ENCODE measurements at regions not wholly inside any gene's neighbourhood (a gene's known extent, or its start where the extent isn't known, plus 50 kb on each side); places are given as distances from the start of the nearest gene placed in this dataset.

GRCh38 chr11:15888556-15889345 lies 467.6 kb downstream of the SOX6 start:
- H3K4me3 Mint-ChIP-seq, result no peak overlapping the region
- intact Hi-C loops (cut with DNase I, micrococcal nuclease), result no loop called here
- H3K4me1 Mint-ChIP-seq, result no peaks in the 10 kb centered on the region
- POLR2A ChIA-PET, result no interaction called here
- H3K27me3 Mint-ChIP-seq, result no peaks in the 10 kb centered on the region
- CTCF ChIA-PET, result no interaction called here
- H3K9me3 Mint-ChIP-seq (ENCODE audit: low read depth), result no peaks in the 10 kb centered on the region
- no peak overlapping the region for H3K27ac Mint-ChIP-seq
- no peak for ATAC-seq
- no peaks in the 10 kb centered on the region for H3K36me3 Mint-ChIP-seq (ENCODE audit: low read depth)
- DNase-seq, result no peak

- Mint-ChIP-seq H3K9me3 (ENCODE audit: low read depth) (no peaks in the 10 kb centered on the region), H3K4me1 (no peaks in the 10 kb centered on the region), H3K27ac (no peak overlapping the region), H3K27me3 (no peaks in the 10 kb centered on the region), H3K36me3 (ENCODE audit: low read depth) (no peaks in the 10 kb centered on the region), H3K4me3 (no peak overlapping the region)
- intact Hi-C loops (cut with DNase I, micrococcal nuclease), result no loop called here
- no peak for ATAC-seq
- CTCF ChIA-PET, result no interaction called here
- POLR2A ChIA-PET, result no interaction called here
- no peak for DNase-seq
Measured at GRCh38 chr11:15889363-15890030, 466.8 kb downstream of the SOX6 start.

GRCh38 chr11:15890031-15890713 lies 466.2 kb downstream of the SOX6 start:
- Mint-ChIP-seq H3K9me3 (ENCODE audit: low read depth) (no peaks in the 10 kb centered on the region), H3K27me3 (no peaks in the 10 kb centered on the region), H3K4me3 (no peak overlapping the region), H3K27ac (no peak overlapping the region), H3K36me3 (ENCODE audit: low read depth) (no peaks in the 10 kb centered on the region), H3K4me1 (no peaks in the 10 kb centered on the region)
- ChIA-PET CTCF (no interaction called here), POLR2A (no interaction called here)
- intact Hi-C loops (cut with DNase I, micrococcal nuclease), result no loop called here
- no peak for DNase-seq
- ATAC-seq, result no peak

DNA sequence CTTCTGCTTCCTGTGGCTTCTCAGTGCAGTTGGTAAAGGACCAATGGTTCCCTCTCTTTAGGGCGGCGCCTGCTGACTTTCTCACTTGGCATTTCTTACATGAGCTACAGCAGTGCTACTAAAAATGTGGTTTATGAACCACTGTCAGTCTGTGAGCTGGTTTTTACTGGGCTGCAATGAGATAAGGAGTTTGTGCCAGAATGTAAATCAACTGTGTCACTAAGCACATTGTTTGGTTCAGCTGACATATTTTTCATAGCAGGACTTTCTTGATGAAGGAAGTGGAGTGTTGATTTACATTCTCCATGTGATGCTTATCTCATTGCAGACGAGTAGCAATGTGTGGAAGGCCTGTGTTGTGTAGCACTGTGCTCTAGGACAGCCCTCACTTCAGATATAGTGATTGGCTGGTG lies 463.3 kb downstream of the SOX6 start:
- DNase-seq, result no peak
- Mint-ChIP-seq H3K36me3 (ENCODE audit: low read depth) (no peaks in the 10 kb centered on the region), H3K27ac (no peak overlapping the region), H3K9me3 (ENCODE audit: low read depth) (no peaks in the 10 kb centered on the region), H3K4me1 (no peaks in the 10 kb centered on the region), H3K27me3 (no peaks in the 10 kb centered on the region), H3K4me3 (no peak overlapping the region)
- ChIA-PET POLR2A (no interaction called here), CTCF (interaction anchor here (0.5 kb wide), 1 partner anchor 16 kb away, joined by 3 read pairs; no protein-coding TSS in a partner anchor)
- no peak for ATAC-seq
- intact Hi-C loops (cut with DNase I, micrococcal nuclease), result no loop called here

DNA sequence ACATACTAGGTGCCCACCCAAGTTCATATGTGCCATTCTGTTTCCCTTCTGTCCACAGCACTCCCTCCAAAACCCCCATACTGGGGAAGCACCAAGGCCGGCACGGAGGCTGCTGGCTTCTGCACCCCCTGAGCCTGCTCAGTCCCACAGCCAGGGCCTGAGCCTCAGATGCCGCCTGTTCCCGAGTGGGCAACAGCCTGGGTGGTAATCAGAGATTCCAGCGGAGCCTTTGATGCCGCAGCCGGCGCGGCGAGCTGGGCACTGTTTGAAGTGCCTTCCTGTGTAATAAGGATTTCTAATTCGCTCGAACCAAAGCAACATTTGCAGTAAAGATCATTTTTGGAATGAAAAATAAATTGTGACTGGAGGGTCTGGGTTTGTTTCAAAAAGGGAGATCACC lies 460.3 kb downstream of the SOX6 start:
- no peaks in the 10 kb centered on the region for H3K36me3 Mint-ChIP-seq (ENCODE audit: low read depth)
- H3K9me3 Mint-ChIP-seq (ENCODE audit: low read depth), result no peaks in the 10 kb centered on the region
- H3K4me3 Mint-ChIP-seq, result no peak overlapping the region
- POLR2A ChIA-PET, result no interaction called here
- CTCF ChIA-PET, result no interaction called here
- no peak for ATAC-seq
- H3K4me1 Mint-ChIP-seq, result no peaks in the 10 kb centered on the region
- H3K27ac Mint-ChIP-seq, result no peak overlapping the region
- intact Hi-C loops (cut with DNase I, micrococcal nuclease), result no loop called here
- no peaks in the 10 kb centered on the region for H3K27me3 Mint-ChIP-seq
- DNase-seq, result no peak

DNA sequence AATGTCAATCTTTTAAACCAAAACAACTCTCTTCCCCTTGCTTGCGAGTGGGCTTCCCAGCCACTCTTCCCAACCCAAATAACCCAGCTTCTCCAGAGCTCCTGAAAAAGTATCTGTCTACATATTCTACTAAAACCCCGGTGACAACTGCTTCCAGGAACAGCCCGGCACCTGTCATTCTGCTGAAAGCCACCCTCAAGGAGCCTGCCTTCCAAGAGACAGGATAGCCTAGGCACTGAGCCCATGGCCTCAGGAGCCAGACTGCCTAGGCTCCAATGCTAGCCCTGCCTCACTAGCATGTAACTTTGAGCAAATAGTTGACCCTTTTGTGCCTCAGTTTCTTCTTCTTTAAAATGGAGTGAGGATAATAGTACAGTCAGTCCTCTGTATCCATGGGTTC lies 459.8 kb downstream of the SOX6 start:
- H3K27ac Mint-ChIP-seq, result no peak overlapping the region
- ChIA-PET CTCF (no interaction called here), POLR2A (no interaction called here)
- H3K9me3 Mint-ChIP-seq (ENCODE audit: low read depth), result no peaks in the 10 kb centered on the region
- H3K4me3 Mint-ChIP-seq, result no peak overlapping the region
- no peaks in the 10 kb centered on the region for H3K27me3 Mint-ChIP-seq
- no peak for DNase-seq
- ATAC-seq, result no peak
- intact Hi-C loops (cut with DNase I, micrococcal nuclease), result no loop called here
- H3K4me1 Mint-ChIP-seq, result no peaks in the 10 kb centered on the region
- H3K36me3 Mint-ChIP-seq (ENCODE audit: low read depth), result no peaks in the 10 kb centered on the region

DNA sequence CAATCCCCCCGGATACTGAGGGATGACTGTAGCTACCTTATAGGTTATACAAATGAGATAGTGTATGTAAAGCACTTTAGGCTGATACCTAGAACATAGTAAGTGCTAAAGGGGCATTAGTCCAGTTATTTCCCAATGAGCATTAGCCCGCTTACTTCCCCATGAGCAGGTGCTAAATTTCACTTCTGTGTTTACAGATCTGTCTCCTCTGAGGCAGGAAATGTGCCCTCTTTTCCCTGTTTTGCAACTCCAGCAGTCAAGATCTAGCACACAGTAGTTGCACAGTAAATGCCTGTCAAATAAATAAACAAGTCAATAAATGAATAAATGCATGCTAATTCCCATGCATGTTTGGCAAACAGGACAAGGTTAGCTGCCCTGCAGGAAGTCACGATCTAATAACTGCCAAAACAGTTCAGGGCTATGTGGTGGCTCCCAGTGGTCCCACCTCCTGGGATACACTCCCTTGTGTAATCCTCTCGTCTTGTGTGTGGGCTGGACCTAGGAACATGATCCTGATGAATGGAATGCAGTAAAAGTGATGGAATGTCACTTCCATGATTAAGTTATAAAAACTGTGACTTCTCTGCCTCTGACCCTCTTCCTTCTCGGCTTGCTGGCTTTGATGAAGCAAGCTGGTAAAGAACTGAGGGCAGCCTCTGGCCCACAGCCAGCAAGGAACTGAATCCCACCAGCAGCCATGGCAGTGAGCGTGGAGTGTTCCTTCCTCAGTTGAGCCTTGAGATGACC lies 459.0 kb downstream of the SOX6 start:
- Mint-ChIP-seq H3K9me3 (ENCODE audit: low read depth) (no peaks in the 10 kb centered on the region), H3K4me1 (no peaks in the 10 kb centered on the region), H3K4me3 (no peak overlapping the region), H3K27me3 (no peaks in the 10 kb centered on the region), H3K27ac (no peak overlapping the region), H3K36me3 (ENCODE audit: low read depth) (no peaks in the 10 kb centered on the region)
- ATAC-seq (no peak), DNase-seq (no peak)
- ChIA-PET POLR2A (no interaction called here), CTCF (no interaction called here)
- intact Hi-C loops (cut with DNase I, micrococcal nuclease), result no loop called here

DNA sequence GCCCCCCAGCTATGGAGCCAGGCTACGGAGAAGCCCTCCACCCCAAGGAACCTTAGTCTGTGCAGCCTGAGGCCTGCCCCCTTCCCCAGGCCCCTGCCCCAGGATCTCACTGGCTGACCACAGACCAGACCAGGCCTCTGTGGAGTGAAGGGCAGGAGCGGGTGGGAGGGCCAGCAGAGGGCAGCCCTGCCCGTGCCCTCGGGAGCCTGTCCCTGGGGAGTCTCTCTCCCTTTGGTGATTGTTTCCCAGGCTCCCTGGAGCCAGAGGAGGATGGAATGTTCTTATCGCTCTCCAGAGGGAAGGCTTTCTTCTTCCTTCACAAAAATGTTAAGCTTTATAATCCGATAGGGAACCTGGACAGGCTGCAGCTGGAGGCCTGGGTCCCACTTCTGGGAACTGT lies 455.3 kb downstream of the SOX6 start:
- Mint-ChIP-seq H3K4me1 (no peaks in the 10 kb centered on the region), H3K36me3 (ENCODE audit: low read depth) (no peaks in the 10 kb centered on the region), H3K27ac (no peak overlapping the region), H3K27me3 (no peaks in the 10 kb centered on the region), H3K4me3 (no peak overlapping the region), H3K9me3 (ENCODE audit: low read depth) (no peaks in the 10 kb centered on the region)
- no peak for ATAC-seq
- DNase-seq, result no peak
- ChIA-PET POLR2A (no interaction called here), CTCF (no interaction called here)
- intact Hi-C loops (cut with DNase I, micrococcal nuclease), result no loop called here

GRCh38 chr11:15901790-15902189 lies 454.6 kb downstream of the SOX6 start:
- no peak overlapping the region for H3K27ac Mint-ChIP-seq
- no peaks in the 10 kb centered on the region for H3K27me3 Mint-ChIP-seq
- no peaks in the 10 kb centered on the region for H3K36me3 Mint-ChIP-seq (ENCODE audit: low read depth)
- H3K9me3 Mint-ChIP-seq (ENCODE audit: low read depth), result no peaks in the 10 kb centered on the region
- DNase-seq (no peak), ATAC-seq (no peak)
- POLR2A ChIA-PET, result no interaction called here
- H3K4me3 Mint-ChIP-seq, result no peak overlapping the region
- intact Hi-C loops (cut with DNase I, micrococcal nuclease), result no loop called here
- H3K4me1 Mint-ChIP-seq, result no peaks in the 10 kb centered on the region
- CTCF ChIA-PET, result no interaction called here

GRCh38 chr11:15903246-15903645 lies 453.1 kb downstream of the SOX6 start:
- no peaks in the 10 kb centered on the region for H3K27me3 Mint-ChIP-seq
- no peak overlapping the region for H3K27ac Mint-ChIP-seq
- H3K9me3 Mint-ChIP-seq (ENCODE audit: low read depth), result no peaks in the 10 kb centered on the region
- no peak for DNase-seq
- ChIA-PET POLR2A (no interaction called here), CTCF (no interaction called here)
- H3K4me3 Mint-ChIP-seq, result no peak overlapping the region
- ATAC-seq, result no peak
- no peaks in the 10 kb centered on the region for H3K4me1 Mint-ChIP-seq
- no peaks in the 10 kb centered on the region for H3K36me3 Mint-ChIP-seq (ENCODE audit: low read depth)
- intact Hi-C loops (cut with DNase I, micrococcal nuclease), result no loop called here

DNA sequence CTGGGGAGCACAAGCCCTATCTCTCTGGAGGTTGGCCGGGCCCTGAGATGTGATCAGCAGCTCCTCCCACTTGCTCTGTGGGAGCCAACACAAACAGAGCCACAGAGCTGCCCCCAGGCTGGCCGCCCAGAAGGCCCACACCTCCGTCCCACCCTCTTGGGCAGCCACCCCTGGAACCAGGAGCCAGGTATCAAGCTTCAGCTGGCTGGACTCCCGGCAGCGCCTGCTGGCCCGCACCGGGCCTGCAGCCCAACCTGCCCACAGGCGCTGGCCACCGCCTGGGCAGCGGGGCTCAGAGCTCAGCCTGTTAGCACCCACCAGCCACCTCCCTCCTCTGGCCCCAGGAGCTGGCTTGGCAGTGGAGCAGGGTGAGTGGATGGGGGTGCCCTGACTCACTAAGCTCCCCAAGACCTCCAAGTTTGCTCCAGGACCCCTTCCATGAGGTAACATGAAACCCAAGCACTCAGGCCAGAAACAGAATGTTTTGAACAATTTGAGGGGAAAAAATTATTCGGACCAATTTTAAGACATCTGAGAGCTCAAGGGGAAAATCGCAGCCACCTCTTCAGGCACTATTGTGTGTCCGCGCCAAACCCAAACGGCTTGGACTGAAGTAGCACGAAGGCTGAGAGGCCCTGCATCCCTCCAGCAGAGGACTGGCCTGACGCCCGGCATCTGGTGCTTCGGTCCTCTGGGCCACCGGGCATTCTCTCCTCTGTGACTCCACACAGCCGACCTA lies 450.8 kb downstream of the SOX6 start:
- Mint-ChIP-seq H3K36me3 (ENCODE audit: low read depth) (no peaks in the 10 kb centered on the region), H3K27ac (no peak overlapping the region), H3K9me3 (ENCODE audit: low read depth) (no peaks in the 10 kb centered on the region), H3K27me3 (no peaks in the 10 kb centered on the region), H3K4me1 (no peaks in the 10 kb centered on the region), H3K4me3 (no peak overlapping the region)
- no peak for ATAC-seq
- ChIA-PET CTCF (interaction anchor here (0.6 to 0.7 kb wide), 2 partner anchors 111 to 130 kb away, joined by 3 read pairs; no protein-coding TSS in a partner anchor), POLR2A (no interaction called here)
- no peak for DNase-seq
- intact Hi-C loops (cut with DNase I, micrococcal nuclease), result no loop called here
